Gastroesophageal sphincter (tissue), 3 donors: ENCODE measurements at regions not wholly inside any gene's neighbourhood (a gene's known extent, or its start where the extent isn't known, plus 50 kb on each side); places are given as distances from the start of the nearest gene placed in this dataset.

Experiments
- CTCF ChIP-seq, 4 experiments: fragments of 200-600 bp in 2 of 4; fragments of 450-650 bp in 2 of 4; sonication (generic) in 1 of 4; IDR thresholded peaks; one replicate each; pipeline ENCODE4 v1.5.1; 2017 to 2019; ENCODE audit warnings: antibody characterized with exemption in 4 of 4, mild to moderate bottlenecking in 2 of 4, moderate library complexity in 2 of 4
- EP300 ChIP-seq: sonication (generic); formaldehyde crosslinking; IDR thresholded peaks from one replicate; pipeline ENCODE4 v1.6.1; 2017; ENCODE audit warnings: antibody characterized with exemption, mild to moderate bottlenecking
- POLR2A ChIP-seq, 2 donors: fragments of 450-650 bp; IDR thresholded peaks; one replicate each; pipeline ENCODE4 v1.6.1; 2017; ENCODE audit warnings: antibody characterized with exemption in 2 of 2, mild to moderate bottlenecking in 2 of 2, moderate library complexity in 1 of 2
- POLR2AphosphoS5 ChIP-seq: sonication (generic); formaldehyde crosslinking; IDR thresholded peaks from one replicate; pipeline ENCODE4 v1.6.1; 2017; ENCODE audit warnings: antibody characterized with exemption

- no peak for TF ChIP-seq EP300
- no peak for TF ChIP-seq POLR2AphosphoS5
- no peak for TF ChIP-seq CTCF (IDR thresholded peaks at IDR 0.05)
- TF ChIP-seq POLR2A (IDR thresholded peaks at IDR 0.05), result no peak
These were observed 191.7 kb upstream of the ATP11B start for GRCh38 chr3:182601597-182601996.
